ENCODE measurements at regions not wholly inside any gene's neighbourhood (a gene's known extent, or its start where the extent isn't known, plus 50 kb on each side); places are given as distances from the start of the nearest gene placed in this dataset.

DNA sequence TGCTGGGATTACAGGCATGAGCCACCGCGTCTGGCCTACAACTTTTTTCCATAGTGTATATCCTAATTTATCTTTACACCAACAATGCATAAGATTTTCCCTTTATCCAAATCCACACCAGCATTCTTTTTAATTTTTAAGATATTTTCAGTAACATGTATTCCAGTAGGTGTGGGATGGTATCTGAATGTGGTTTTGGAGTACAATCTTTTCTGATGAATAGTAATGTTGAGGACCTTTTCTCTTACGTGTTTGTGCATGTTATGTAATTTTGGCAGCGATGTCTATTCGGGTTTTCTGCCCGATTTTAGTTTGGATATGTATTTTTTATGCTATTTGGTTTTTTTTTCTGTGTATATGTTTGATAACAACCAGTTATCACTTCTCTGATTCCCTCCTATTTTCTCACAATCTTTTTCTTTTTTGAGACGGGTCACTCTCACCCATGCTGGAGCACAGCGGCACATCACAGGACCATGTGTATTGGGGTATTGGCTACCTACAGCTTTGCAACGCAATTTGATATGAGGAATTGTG is 114.6 kb upstream of the GRK3 start:
- Histone ChIP-seq H4K20me1 (ENCODE audit: insufficient read depth) (no peaks in the 10 kb centered on the region), H3K4me3 (replicated peaks in 1 of 2; ENCODE audit: low read depth in 1 of 2, low read length in 2 of 2) (no peak overlapping the region), H3K36me3 (ENCODE audit: control insufficient read depth in 1 of 2, insufficient read depth in 2 of 2, low read length in 2 of 2) (peaks cover 0 to 9% of the 10 kb centered on the region in 2 experiments; a peak in 2 of 4 replicates), H3K4me1 (ENCODE audit: control insufficient read depth in 1 of 2, insufficient read depth in 2 of 2, low read length in 2 of 2) (peaks cover 8 to 12% of the 10 kb centered on the region in 2 experiments; a peak in 3 of 4 replicates), H3K4me2 (ENCODE audit: low read length) (peak overlapping the region; percentile 91; the same call in 1 of the 2 replicates), H3K27ac (ENCODE audit: low read depth, low read length) (no peak overlapping the region), H3K9me2 (ENCODE audit: insufficient read depth) (no peaks in the 10 kb centered on the region), H3K9ac (ENCODE audit: low read length) (no peak overlapping the region), H3K27me3 (ENCODE audit: insufficient read depth, low read length) (no peaks in the 10 kb centered on the region), H3K79me2 (ENCODE audit: insufficient read depth, low read length) (peaks cover 69% of the 10 kb centered on the region), H2AFZ (ENCODE audit: low read depth, low read length, poor library complexity, severe bottlenecking) (no peak overlapping the region), H3K9me3 (ENCODE audit: control insufficient read depth in 1 of 2, insufficient read depth in 1 of 2, low read depth in 1 of 2, low read length in 2 of 2) (no peaks in the 10 kb centered on the region)
- ATAC-seq (no peak), DNase-seq (ENCODE audit: low read depth, low spot score) (no peak)
- CTCF ChIA-PET: no interaction called here
- TF ChIP-seq, protein P1, sequence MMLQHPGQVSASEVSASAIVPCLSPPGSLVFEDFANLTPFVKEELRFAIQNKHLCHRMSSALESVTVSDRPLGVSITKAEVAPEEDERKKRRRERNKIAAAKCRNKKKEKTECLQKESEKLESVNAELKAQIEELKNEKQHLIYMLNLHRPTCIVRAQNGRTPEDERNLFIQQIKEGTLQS (IDR thresholded peaks at IDR 0.05): no peak
- TF ChIP-seq EZH2phosphoT487 (IDR thresholded peaks at IDR 0.05; ENCODE audit: borderline replicate concordance) (no peak), SP1 (IDR thresholded peaks at IDR 0.05; ENCODE audit: low read depth) (no peak), EZH2 (IDR thresholded peaks at IDR 0.05) (no peak), TCF7L2 (IDR thresholded peaks at IDR 0.05; ENCODE audit: borderline replicate concordance, extremely low read depth, insufficient read depth, insufficient read length) (no peak)
- RAD21 ChIA-PET (ENCODE audit: low non-redundant PET in 1 of 2, low total read pairs in 2 of 2, uncharacterized antibody in 2 of 2, unreplicated experiment in 2 of 2): no interaction called here
- TSS peak; percentile 35 for BruUV-seq (replicated peaks)
- intact Hi-C loops (cut with micrococcal nuclease): loop anchor here (5.0 kb wide), 2 partner anchors 213 to 322 kb away; no protein-coding TSS in a partner anchor
- POLR2A ChIA-PET: no interaction called here

DNA sequence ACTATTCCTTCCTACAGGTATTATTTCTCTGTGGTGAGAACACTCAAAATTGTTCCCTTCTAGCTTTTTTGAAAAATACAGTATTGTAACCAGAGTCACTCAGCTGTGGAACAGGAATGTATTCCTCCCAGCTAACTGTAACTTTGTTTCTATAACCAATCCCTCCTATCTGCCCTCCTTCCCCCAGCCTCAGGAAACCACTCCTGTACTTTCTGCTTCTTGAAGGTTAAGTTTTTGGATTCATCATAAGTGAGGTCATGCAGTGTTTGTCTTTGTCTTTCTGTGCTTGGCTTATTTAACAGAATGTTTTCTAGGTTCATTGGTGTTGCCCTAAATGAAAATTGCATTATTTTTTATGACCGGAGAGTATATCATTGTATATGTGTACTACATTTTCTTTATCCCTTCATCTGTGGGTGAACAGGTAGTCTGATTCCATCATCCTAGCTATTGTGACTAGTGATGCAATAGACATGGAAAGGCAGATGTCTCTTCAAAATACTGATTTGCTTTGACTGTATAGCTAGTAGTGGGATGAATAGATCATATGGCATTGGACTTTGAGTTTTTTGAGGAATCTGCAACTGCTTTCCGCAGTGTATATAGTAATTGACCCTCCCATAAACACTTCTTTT is 112.9 kb upstream of the GRK3 start:
- H3K27me3 ChIP-seq (ENCODE audit: insufficient read depth, low read length): no peaks in the 10 kb centered on the region
- no peaks in the 10 kb centered on the region for H3K9me2 ChIP-seq (ENCODE audit: insufficient read depth)
- H3K9ac ChIP-seq (ENCODE audit: low read length): no peak overlapping the region
- peaks cover 8 to 12% of the 10 kb centered on the region in 2 experiments; a peak in 3 of 4 replicates for H3K4me1 ChIP-seq (ENCODE audit: control insufficient read depth in 1 of 2, insufficient read depth in 2 of 2, low read length in 2 of 2)
- no peak overlapping the region for H2AFZ ChIP-seq (ENCODE audit: low read depth, low read length, poor library complexity, severe bottlenecking)
- no TSS peak for BruUV-seq (replicated peaks)
- H3K27ac ChIP-seq (ENCODE audit: low read depth, low read length): no peak overlapping the region
- intact Hi-C loops (cut with micrococcal nuclease): no loop called here
- H3K4me3 ChIP-seq (replicated peaks in 1 of 2; ENCODE audit: low read depth in 1 of 2, low read length in 2 of 2): no peak overlapping the region
- H3K36me3 ChIP-seq (ENCODE audit: control insufficient read depth in 1 of 2, insufficient read depth in 2 of 2, low read length in 2 of 2): peaks cover 0 to 9% of the 10 kb centered on the region in 2 experiments; a peak in 2 of 4 replicates
- no peaks in the 10 kb centered on the region for H3K9me3 ChIP-seq (ENCODE audit: control insufficient read depth in 1 of 2, insufficient read depth in 1 of 2, low read depth in 1 of 2, low read length in 2 of 2)
- ChIA-PET POLR2A (interaction anchor here (0.5 kb wide), 1 partner anchor 1062 kb away, joined by 4 read pairs; no protein-coding TSS in a partner anchor), RAD21 (ENCODE audit: low non-redundant PET in 1 of 2, low total read pairs in 2 of 2, uncharacterized antibody in 2 of 2, unreplicated experiment in 2 of 2) (no interaction called here), CTCF (interaction anchor here (1.4 kb wide), 1 partner anchor 11 kb away, joined by 4 read pairs; no protein-coding TSS in a partner anchor)
- no peaks in the 10 kb centered on the region for H4K20me1 ChIP-seq (ENCODE audit: insufficient read depth)
- no peak for DNase-seq (ENCODE audit: low read depth, low spot score)
- TF ChIP-seq ZNF274 (IDR thresholded peaks at IDR 0.05; ENCODE audit: low read depth, low read length): no peak
- no peak for TF ChIP-seq EZH2 (IDR thresholded peaks at IDR 0.05)
- TF ChIP-seq REST (IDR thresholded peaks at IDR 0.05; ENCODE audit: low read depth): no peak
- TF ChIP-seq RAD21 (IDR thresholded peaks at IDR 0.05; ENCODE audit: low read depth): no peak
- no peak for TF ChIP-seq CBX3 (IDR thresholded peaks at IDR 0.05; ENCODE audit: low read depth)
- TF ChIP-seq ELF1 (IDR thresholded peaks at IDR 0.05; ENCODE audit: borderline replicate concordance, low read depth): no peak
- no peak overlapping the region for H3K4me2 ChIP-seq (ENCODE audit: low read length)
- peaks cover 77% of the 10 kb centered on the region for H3K79me2 ChIP-seq (ENCODE audit: insufficient read depth, low read length)
- no peak for ATAC-seq
